ENCODE measurements at regions not wholly inside any gene's neighbourhood (a gene's known extent, or its start where the extent isn't known, plus 50 kb on each side); places are given as distances from the start of the nearest gene placed in this dataset.
"Not testable (repeated sequence)": the region's sequence is repeated elsewhere in the genome, so short reads cannot be mapped to it uniquely, and the experiment has no call there.

DNA sequence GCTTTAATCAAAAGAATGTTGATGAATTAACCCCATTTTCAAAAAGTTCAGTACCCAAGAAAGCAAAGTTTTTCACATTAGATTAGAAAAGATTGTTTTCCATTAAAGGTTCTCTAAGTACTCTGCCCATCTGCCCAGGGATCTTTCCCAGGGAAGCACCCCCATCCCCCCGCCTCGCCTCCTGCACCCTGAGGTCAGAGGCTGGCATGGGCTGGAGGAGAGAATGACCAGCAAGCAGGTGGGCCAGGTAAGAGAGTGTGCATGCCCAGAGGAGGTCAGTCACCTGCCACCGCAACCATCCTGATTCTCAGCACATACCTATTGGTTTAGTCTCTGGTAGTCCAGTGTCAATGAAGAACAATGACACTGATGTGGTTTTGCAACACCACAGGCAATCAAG is 279.4 kb upstream of the ZNF507 start:
- Histone ChIP-seq H3K27ac (no peak overlapping the region), H3K4me3 (no peak overlapping the region), H3K27me3 (no peaks in the 10 kb centered on the region), H3K4me1 (no peaks in the 10 kb centered on the region), H3K9me3 (no peaks in the 10 kb centered on the region), H3K36me3 (ENCODE audit: low read depth, missing control alignments) (no peaks in the 10 kb centered on the region)
- no peak for DNase-seq
- TF ChIP-seq POLR2A (IDR thresholded peaks at IDR 0.05), result no peak
- TF ChIP-seq, protein P1, sequence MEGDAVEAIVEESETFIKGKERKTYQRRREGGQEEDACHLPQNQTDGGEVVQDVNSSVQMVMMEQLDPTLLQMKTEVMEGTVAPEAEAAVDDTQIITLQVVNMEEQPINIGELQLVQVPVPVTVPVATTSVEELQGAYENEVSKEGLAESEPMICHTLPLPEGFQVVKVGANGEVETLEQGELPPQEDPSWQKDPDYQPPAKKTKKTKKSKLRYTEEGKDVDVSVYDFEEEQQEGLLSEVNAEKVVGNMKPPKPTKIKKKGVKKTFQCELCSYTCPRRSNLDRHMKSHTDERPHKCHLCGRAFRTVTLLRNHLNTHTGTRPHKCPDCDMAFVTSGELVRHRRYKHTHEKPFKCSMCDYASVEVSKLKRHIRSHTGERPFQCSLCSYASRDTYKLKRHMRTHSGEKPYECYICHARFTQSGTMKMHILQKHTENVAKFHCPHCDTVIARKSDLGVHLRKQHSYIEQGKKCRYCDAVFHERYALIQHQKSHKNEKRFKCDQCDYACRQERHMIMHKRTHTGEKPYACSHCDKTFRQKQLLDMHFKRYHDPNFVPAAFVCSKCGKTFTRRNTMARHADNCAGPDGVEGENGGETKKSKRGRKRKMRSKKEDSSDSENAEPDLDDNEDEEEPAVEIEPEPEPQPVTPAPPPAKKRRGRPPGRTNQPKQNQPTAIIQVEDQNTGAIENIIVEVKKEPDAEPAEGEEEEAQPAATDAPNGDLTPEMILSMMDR (IDR thresholded peaks at IDR 0.05), result no peak
- 90 to 91% methylated on average over 3 of the region's 3 CpGs for WGBS, 2 donors
- intact Hi-C loops (cut with DNase I; ENCODE audit: low total_unique reads), result no loop called here

DNA sequence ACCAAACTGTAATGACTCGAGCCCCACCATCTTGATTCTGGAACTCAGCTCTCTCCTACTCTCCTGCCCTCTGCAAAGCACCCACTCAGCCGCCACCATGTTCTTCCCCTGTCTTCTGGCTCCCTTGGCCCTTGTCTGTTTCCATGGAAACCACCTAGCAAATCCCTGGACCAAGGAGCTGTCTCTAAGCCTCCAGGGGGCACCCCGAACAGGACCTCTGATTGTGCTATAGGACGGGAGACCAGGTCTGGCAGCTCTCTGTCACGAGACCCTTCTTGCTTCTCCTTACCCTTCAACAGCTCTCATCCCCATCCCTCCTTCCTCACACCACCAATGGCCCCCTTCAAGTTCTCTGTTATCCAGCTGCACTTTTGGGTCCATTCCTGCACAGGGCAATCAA is 277.7 kb upstream of the ZNF507 start:
- H3K4me1 ChIP-seq, result no peaks in the 10 kb centered on the region
- intact Hi-C loops (cut with DNase I; ENCODE audit: low total_unique reads), result no loop called here
- no peaks in the 10 kb centered on the region for H3K9me3 ChIP-seq
- H3K4me3 ChIP-seq, result no peak overlapping the region
- TF ChIP-seq, protein P1 (IDR thresholded peaks at IDR 0.05), result no peak
- TF ChIP-seq POLR2A (IDR thresholded peaks at IDR 0.05), result no peak
- WGBS, 2 donors, result 77 to 82% methylated on average over 5 of the region's 5 CpGs
- no peak for DNase-seq
- H3K27me3 ChIP-seq, result no peaks in the 10 kb centered on the region
- no peaks in the 10 kb centered on the region for H3K36me3 ChIP-seq (ENCODE audit: low read depth, missing control alignments)
- no peak overlapping the region for H3K27ac ChIP-seq

GRCh38 chr19:32068793-32069192 is 276.6 kb upstream of the ZNF507 start:
- Histone ChIP-seq H3K36me3 (ENCODE audit: low read depth, missing control alignments) (no peaks in the 10 kb centered on the region), H3K4me3 (no peak overlapping the region), H3K27ac (no peak overlapping the region), H3K27me3 (no peaks in the 10 kb centered on the region), H3K9me3 (no peaks in the 10 kb centered on the region), H3K4me1 (no peaks in the 10 kb centered on the region)
- intact Hi-C loops (cut with DNase I; ENCODE audit: low total_unique reads), result no loop called here
- TF ChIP-seq, protein P1 (IDR thresholded peaks at IDR 0.05), result no peak
- no peak for TF ChIP-seq POLR2A (IDR thresholded peaks at IDR 0.05)
- WGBS, 2 donors, result 58 to 62% methylated on average over 7 of the region's 7 CpGs
- DNase-seq, result no peak

GRCh38 chr19:32070101-32070500 is 275.3 kb upstream of the ZNF507 start:
- Histone ChIP-seq H3K27ac (no peak overlapping the region), H3K36me3 (ENCODE audit: low read depth, missing control alignments) (no peaks in the 10 kb centered on the region), H3K27me3 (no peaks in the 10 kb centered on the region), H3K4me1 (no peaks in the 10 kb centered on the region), H3K9me3 (no peaks in the 10 kb centered on the region), H3K4me3 (no peak overlapping the region)
- DNase-seq, result no peak
- TF ChIP-seq, protein P1 (IDR thresholded peaks at IDR 0.05), result no peak
- no peak for TF ChIP-seq POLR2A (IDR thresholded peaks at IDR 0.05)
- intact Hi-C loops (cut with DNase I; ENCODE audit: low total_unique reads), result no loop called here
- WGBS, 2 donors, result 80 to 89% methylated on average over 13 of the region's 13 CpGs

GRCh38 chr19:32082028-32082427 is 263.4 kb upstream of the ZNF507 start:
- no peak overlapping the region for H3K4me3 ChIP-seq
- H3K4me1 ChIP-seq, result no peaks in the 10 kb centered on the region
- H3K27ac ChIP-seq, result no peak overlapping the region
- TF ChIP-seq, protein P1 (IDR thresholded peaks at IDR 0.05), result no peak
- no peak for TF ChIP-seq POLR2A (IDR thresholded peaks at IDR 0.05)
- no peak for DNase-seq
- WGBS, 2 donors, result 60 to 67% methylated on average over 9 of the region's 9 CpGs
- H3K36me3 ChIP-seq (ENCODE audit: low read depth, missing control alignments), result no peaks in the 10 kb centered on the region
- intact Hi-C loops (cut with DNase I; ENCODE audit: low total_unique reads), result no loop called here
- no peaks in the 10 kb centered on the region for H3K27me3 ChIP-seq
- H3K9me3 ChIP-seq, result no peaks in the 10 kb centered on the region

DNA sequence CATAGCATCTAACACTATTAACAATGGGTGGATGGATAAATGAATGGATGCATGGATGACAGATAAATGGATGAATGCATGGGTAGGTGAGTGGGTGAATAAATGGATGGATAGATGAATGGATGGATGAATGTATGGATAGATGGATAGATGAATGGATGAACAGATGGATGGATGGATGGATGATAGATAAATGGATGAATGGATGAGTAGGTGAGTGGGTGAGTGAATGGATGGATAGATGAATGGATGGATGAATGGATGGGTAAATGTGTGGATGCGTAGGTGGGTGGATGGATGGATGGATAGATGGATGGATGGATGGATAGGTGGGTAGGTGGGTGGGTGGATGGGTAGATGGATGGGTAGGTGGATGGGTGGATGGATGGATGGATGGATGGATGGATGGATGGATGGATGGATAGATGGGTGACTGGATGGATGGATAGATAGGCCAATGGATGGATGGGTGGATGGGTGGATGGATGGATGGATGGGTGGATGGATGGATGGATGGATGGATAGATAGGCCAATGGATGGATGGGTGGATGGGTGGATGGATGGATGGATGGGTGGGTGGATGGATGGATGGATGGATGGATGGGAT is 260.6 kb upstream of the ZNF507 start:
- H3K4me3 ChIP-seq; H3K27ac ChIP-seq; H3K9me3 ChIP-seq; H3K4me1 ChIP-seq; H3K36me3 ChIP-seq (ENCODE audit: low read depth, missing control alignments); intact Hi-C loops (cut with DNase I; ENCODE audit: low total_unique reads); DNase-seq; H3K27me3 ChIP-seq: not testable (repeated sequence)
- WGBS, 2 donors, result 97% methylated on average over 1 of the region's 1 CpG
